ENCODE measurements at regions not wholly inside any gene's neighbourhood (a gene's known extent, or its start where the extent isn't known, plus 50 kb on each side); places are given as distances from the start of the nearest gene placed in this dataset.

DNA sequence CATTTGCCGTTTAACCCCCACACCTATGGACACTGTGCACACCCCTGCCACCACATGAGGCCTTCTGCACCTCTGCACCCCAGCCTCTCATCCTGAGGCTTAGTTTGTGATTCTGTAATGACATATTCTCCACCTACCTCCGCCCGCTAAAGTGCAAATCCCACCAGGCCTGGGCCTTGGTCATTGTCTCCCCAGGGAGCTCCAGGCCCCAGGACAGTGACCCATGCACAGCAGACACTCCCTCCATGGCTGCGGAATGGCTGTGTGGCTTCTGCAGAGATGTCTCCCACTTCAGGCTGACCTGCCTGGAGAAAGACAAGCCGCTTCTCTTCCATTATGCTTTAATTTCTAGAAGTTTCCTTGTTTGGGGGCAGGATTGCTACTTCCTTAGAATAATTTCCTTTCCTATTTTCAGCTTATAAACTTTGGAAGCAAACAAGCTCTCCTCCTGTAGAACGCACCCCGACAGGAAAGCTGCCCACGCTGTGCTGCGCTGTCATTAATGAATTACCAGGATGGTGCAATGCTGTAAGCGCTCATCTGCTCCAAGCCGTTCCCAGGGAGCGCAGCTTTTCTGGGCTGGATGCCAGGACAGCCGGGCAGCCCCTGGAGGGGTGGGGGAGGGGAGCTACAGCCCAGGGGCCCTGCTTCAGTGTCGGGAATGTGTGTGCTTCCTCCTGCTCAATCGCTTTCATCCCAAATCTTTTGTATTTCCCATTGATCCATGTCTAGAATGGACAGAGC, 618.0 kb downstream of the BRD1 start:
- TF ChIP-seq, protein P1, sequence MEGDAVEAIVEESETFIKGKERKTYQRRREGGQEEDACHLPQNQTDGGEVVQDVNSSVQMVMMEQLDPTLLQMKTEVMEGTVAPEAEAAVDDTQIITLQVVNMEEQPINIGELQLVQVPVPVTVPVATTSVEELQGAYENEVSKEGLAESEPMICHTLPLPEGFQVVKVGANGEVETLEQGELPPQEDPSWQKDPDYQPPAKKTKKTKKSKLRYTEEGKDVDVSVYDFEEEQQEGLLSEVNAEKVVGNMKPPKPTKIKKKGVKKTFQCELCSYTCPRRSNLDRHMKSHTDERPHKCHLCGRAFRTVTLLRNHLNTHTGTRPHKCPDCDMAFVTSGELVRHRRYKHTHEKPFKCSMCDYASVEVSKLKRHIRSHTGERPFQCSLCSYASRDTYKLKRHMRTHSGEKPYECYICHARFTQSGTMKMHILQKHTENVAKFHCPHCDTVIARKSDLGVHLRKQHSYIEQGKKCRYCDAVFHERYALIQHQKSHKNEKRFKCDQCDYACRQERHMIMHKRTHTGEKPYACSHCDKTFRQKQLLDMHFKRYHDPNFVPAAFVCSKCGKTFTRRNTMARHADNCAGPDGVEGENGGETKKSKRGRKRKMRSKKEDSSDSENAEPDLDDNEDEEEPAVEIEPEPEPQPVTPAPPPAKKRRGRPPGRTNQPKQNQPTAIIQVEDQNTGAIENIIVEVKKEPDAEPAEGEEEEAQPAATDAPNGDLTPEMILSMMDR (conservative IDR thresholded peaks at IDR 0.05; ENCODE audit: low read depth in 2 of 2) = no peak
- TF ChIP-seq STAT1 (IDR thresholded peaks at IDR 0.05; ENCODE audit: unreplicated experiment) = no peak
- TF ChIP-seq POLR2AphosphoS5 (IDR thresholded peaks at IDR 0.05; ENCODE audit: low read depth) = no peak
- TF ChIP-seq JUNB (IDR thresholded peaks at IDR 0.05; ENCODE audit: unreplicated experiment) = no peak
- no peak for TF ChIP-seq CREB1 (CRISPR knock-in tag; IDR thresholded peaks at IDR 0.05; ENCODE audit: low read depth)
- no peak for TF ChIP-seq EZH2phosphoT487 (IDR thresholded peaks at IDR 0.05; ENCODE audit: unreplicated experiment)
- TF ChIP-seq, protein P2, sequence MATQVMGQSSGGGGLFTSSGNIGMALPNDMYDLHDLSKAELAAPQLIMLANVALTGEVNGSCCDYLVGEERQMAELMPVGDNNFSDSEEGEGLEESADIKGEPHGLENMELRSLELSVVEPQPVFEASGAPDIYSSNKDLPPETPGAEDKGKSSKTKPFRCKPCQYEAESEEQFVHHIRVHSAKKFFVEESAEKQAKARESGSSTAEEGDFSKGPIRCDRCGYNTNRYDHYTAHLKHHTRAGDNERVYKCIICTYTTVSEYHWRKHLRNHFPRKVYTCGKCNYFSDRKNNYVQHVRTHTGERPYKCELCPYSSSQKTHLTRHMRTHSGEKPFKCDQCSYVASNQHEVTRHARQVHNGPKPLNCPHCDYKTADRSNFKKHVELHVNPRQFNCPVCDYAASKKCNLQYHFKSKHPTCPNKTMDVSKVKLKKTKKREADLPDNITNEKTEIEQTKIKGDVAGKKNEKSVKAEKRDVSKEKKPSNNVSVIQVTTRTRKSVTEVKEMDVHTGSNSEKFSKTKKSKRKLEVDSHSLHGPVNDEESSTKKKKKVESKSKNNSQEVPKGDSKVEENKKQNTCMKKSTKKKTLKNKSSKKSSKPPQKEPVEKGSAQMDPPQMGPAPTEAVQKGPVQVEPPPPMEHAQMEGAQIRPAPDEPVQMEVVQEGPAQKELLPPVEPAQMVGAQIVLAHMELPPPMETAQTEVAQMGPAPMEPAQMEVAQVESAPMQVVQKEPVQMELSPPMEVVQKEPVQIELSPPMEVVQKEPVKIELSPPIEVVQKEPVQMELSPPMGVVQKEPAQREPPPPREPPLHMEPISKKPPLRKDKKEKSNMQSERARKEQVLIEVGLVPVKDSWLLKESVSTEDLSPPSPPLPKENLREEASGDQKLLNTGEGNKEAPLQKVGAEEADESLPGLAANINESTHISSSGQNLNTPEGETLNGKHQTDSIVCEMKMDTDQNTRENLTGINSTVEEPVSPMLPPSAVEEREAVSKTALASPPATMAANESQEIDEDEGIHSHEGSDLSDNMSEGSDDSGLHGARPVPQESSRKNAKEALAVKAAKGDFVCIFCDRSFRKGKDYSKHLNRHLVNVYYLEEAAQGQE (IDR thresholded peaks at IDR 0.05; ENCODE audit: unreplicated experiment) = no peak
- TF ChIP-seq EZH2 (IDR thresholded peaks at IDR 0.05; ENCODE audit: low read depth, unreplicated experiment) = no peak
- TF ChIP-seq, protein P3, sequence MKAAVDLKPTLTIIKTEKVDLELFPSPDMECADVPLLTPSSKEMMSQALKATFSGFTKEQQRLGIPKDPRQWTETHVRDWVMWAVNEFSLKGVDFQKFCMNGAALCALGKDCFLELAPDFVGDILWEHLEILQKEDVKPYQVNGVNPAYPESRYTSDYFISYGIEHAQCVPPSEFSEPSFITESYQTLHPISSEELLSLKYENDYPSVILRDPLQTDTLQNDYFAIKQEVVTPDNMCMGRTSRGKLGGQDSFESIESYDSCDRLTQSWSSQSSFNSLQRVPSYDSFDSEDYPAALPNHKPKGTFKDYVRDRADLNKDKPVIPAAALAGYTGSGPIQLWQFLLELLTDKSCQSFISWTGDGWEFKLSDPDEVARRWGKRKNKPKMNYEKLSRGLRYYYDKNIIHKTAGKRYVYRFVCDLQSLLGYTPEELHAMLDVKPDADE (IDR thresholded peaks at IDR 0.05) = no peak
- no peak for TF ChIP-seq ZNF331 (CRISPR knock-in tag; IDR thresholded peaks at IDR 0.05; ENCODE audit: low read depth)
- no peak for TF ChIP-seq NANOG (IDR thresholded peaks at IDR 0.05; ENCODE audit: borderline replicate concordance)

All from GM23338 (cell line).